Activated CD8-positive, alpha-beta T cell treated with anti-CD3 and anti-CD28 coated beads, Interleukin-2, amount 10 ng/mL, durations not matched to agents 7 days and 5 days (primary cell): ENCODE measurements at regions not wholly inside any gene's neighbourhood (a gene's known extent, or its start where the extent isn't known, plus 50 kb on each side); places are given as distances from the start of the nearest gene placed in this dataset.
A peak's percentile ranks its signal among the peaks of the same experiment; 100 is the strongest.
"Not testable (repeated sequence)": the region's sequence is repeated elsewhere in the genome, so short reads cannot be mapped to it uniquely, and the experiment has no call there.

Experiments used
- ATAC-seq: fragments of 150-1000 bp; cut with Tn5 transposase; one replicate; pipeline ENCODE4 v1.10.0; 2021; ENCODE audit warnings: moderate library complexity
- CTCF ChIA-PET: fragments of 350-600 bp; sonication (Branson Sonifier 250); formaldehyde crosslinking; loops from one replicate; lab custom pipeline; 2021; ENCODE audit warnings: antibody characterized with exemption; lab: Charles Lee
- POLR2A ChIA-PET: fragments of 350-600 bp; sonication (Branson Sonifier 250); formaldehyde crosslinking; loops from one replicate; lab custom pipeline; 2021; ENCODE audit warnings: antibody characterized with exemption; lab: Charles Lee
- DNase-seq: peaks from one replicate; pipeline ENCODE4 v3.0.0-alpha.2; 2020
- H3K27ac Mint-ChIP-seq: one replicate; pipeline ENCODE4 v1.8.0; 2021; ENCODE audit warnings: mild to moderate bottlenecking, mixed read lengths
- H3K27me3 Mint-ChIP-seq: one replicate; pipeline ENCODE4 v1.8.0; 2021; ENCODE audit warnings: low read depth, mixed read lengths
- H3K36me3 Mint-ChIP-seq: one replicate; pipeline ENCODE4 v1.8.0; 2021; ENCODE audit warnings: low read depth, mixed read lengths
- H3K4me1 Mint-ChIP-seq: one replicate; pipeline ENCODE4 v1.8.0; 2021; ENCODE audit warnings: low read depth, mixed read lengths
- H3K4me3 Mint-ChIP-seq: one replicate; pipeline ENCODE4 v1.8.0; 2021; ENCODE audit warnings: mild to moderate bottlenecking, mixed read lengths
- H3K9me3 Mint-ChIP-seq: one replicate; pipeline ENCODE4 v1.8.0; 2022; ENCODE audit warnings: mixed read lengths; ENCODE audit not compliant: insufficient read depth

GRCh38 chr12:8282181-8282580 lies 54.8 kb upstream of the FAM90A1 start:
- H3K27ac Mint-ChIP-seq, H3K4me1 Mint-ChIP-seq, H3K36me3 Mint-ChIP-seq, CTCF ChIA-PET, DNase-seq, ATAC-seq, POLR2A ChIA-PET, H3K27me3 Mint-ChIP-seq, H3K4me3 Mint-ChIP-seq, H3K9me3 Mint-ChIP-seq: not testable (repeated sequence)

- H3K27ac Mint-ChIP-seq, H3K4me3 Mint-ChIP-seq, POLR2A ChIA-PET, H3K36me3 Mint-ChIP-seq, DNase-seq, ATAC-seq, H3K9me3 Mint-ChIP-seq, H3K27me3 Mint-ChIP-seq, CTCF ChIA-PET, H3K4me1 Mint-ChIP-seq: not testable (repeated sequence)
Measured at GRCh38 chr12:8285681-8286080, 58.3 kb upstream of the FAM90A1 start.

GRCh38 chr12:8291764-8292163 lies 64.3 kb upstream of the FAM90A1 start:
- H3K27me3 Mint-ChIP-seq, H3K4me3 Mint-ChIP-seq, H3K4me1 Mint-ChIP-seq, H3K9me3 Mint-ChIP-seq, CTCF ChIA-PET, H3K36me3 Mint-ChIP-seq, POLR2A ChIA-PET, ATAC-seq, DNase-seq, H3K27ac Mint-ChIP-seq: not testable (repeated sequence)

- H3K4me3 Mint-ChIP-seq, H3K36me3 Mint-ChIP-seq, DNase-seq, ATAC-seq, POLR2A ChIA-PET, H3K27ac Mint-ChIP-seq, H3K9me3 Mint-ChIP-seq, H3K27me3 Mint-ChIP-seq, H3K4me1 Mint-ChIP-seq, CTCF ChIA-PET: not testable (repeated sequence)
Measured at GRCh38 chr12:8294662-8295061, 67.2 kb upstream of the FAM90A1 start.

GRCh38 chr12:8308611-8309010 lies 81.2 kb upstream of the FAM90A1 start:
- H3K36me3 Mint-ChIP-seq, H3K9me3 Mint-ChIP-seq, DNase-seq, H3K27me3 Mint-ChIP-seq, POLR2A ChIA-PET, ATAC-seq, H3K27ac Mint-ChIP-seq, H3K4me1 Mint-ChIP-seq, H3K4me3 Mint-ChIP-seq, CTCF ChIA-PET: not testable (repeated sequence)

GRCh38 chr12:8315997-8316396 lies 88.6 kb upstream of the FAM90A1 start:
- CTCF ChIA-PET, H3K4me3 Mint-ChIP-seq, H3K9me3 Mint-ChIP-seq, H3K27me3 Mint-ChIP-seq, ATAC-seq, POLR2A ChIA-PET, DNase-seq, H3K27ac Mint-ChIP-seq, H3K36me3 Mint-ChIP-seq: not testable (repeated sequence)
- H3K4me1 Mint-ChIP-seq: peaks cover 18% of the 10 kb centered on the region

GRCh38 chr12:8317675-8318074 lies 90.3 kb upstream of the FAM90A1 start:
- POLR2A ChIA-PET, H3K9me3 Mint-ChIP-seq, DNase-seq, H3K27ac Mint-ChIP-seq, CTCF ChIA-PET, H3K27me3 Mint-ChIP-seq, ATAC-seq, H3K4me3 Mint-ChIP-seq, H3K36me3 Mint-ChIP-seq: not testable (repeated sequence)
- H3K4me1 Mint-ChIP-seq: peaks cover 18% of the 10 kb centered on the region

- ATAC-seq, H3K27me3 Mint-ChIP-seq, H3K9me3 Mint-ChIP-seq, H3K36me3 Mint-ChIP-seq, POLR2A ChIA-PET, CTCF ChIA-PET: not testable (repeated sequence)
- H3K4me1 Mint-ChIP-seq: peaks cover 18% of the 10 kb centered on the region
- peak; percentile 58 for DNase-seq
- H3K4me3 Mint-ChIP-seq: peak overlapping the region; percentile 52
- H3K27ac Mint-ChIP-seq: peak overlapping the region; percentile 70
Measured at GRCh38 chr12:8320251-8320730, 92.9 kb upstream of the FAM90A1 start.

- H3K9me3 Mint-ChIP-seq, DNase-seq, H3K27me3 Mint-ChIP-seq, H3K36me3 Mint-ChIP-seq, CTCF ChIA-PET, H3K4me3 Mint-ChIP-seq, POLR2A ChIA-PET, ATAC-seq: not testable (repeated sequence)
- Mint-ChIP-seq H3K4me1 (peaks cover 18% of the 10 kb centered on the region), H3K27ac (peak overlapping the region; percentile 70)
Measured at GRCh38 chr12:8320791-8321370, 93.5 kb upstream of the FAM90A1 start.

GRCh38 chr12:8325145-8325839 lies 97.9 kb upstream of the FAM90A1 start:
- H3K27ac Mint-ChIP-seq, H3K36me3 Mint-ChIP-seq, DNase-seq, CTCF ChIA-PET, ATAC-seq, H3K9me3 Mint-ChIP-seq, H3K27me3 Mint-ChIP-seq, POLR2A ChIA-PET, H3K4me3 Mint-ChIP-seq, H3K4me1 Mint-ChIP-seq: not testable (repeated sequence)

GRCh38 chr12:8328835-8329234 lies 101.4 kb upstream of the FAM90A1 start:
- H3K27me3 Mint-ChIP-seq, POLR2A ChIA-PET: not testable (repeated sequence)

GRCh38 chr12:8332373-8332772 lies 105.0 kb upstream of the FAM90A1 start:
- CTCF ChIA-PET, H3K27me3 Mint-ChIP-seq, H3K4me3 Mint-ChIP-seq, H3K27ac Mint-ChIP-seq, POLR2A ChIA-PET, DNase-seq, H3K9me3 Mint-ChIP-seq, H3K4me1 Mint-ChIP-seq, H3K36me3 Mint-ChIP-seq, ATAC-seq: not testable (repeated sequence)

More at GRCh38 chr12:8328835-8329234, 101.4 kb upstream of the FAM90A1 start:
- H3K36me3 Mint-ChIP-seq, ATAC-seq, H3K27ac Mint-ChIP-seq, H3K4me3 Mint-ChIP-seq, H3K9me3 Mint-ChIP-seq, CTCF ChIA-PET, H3K4me1 Mint-ChIP-seq, DNase-seq: not testable (repeated sequence)
